ENCODE measurements at regions not wholly inside any gene's neighbourhood (a gene's known extent, or its start where the extent isn't known, plus 50 kb on each side); places are given as distances from the start of the nearest gene placed in this dataset.

DNA sequence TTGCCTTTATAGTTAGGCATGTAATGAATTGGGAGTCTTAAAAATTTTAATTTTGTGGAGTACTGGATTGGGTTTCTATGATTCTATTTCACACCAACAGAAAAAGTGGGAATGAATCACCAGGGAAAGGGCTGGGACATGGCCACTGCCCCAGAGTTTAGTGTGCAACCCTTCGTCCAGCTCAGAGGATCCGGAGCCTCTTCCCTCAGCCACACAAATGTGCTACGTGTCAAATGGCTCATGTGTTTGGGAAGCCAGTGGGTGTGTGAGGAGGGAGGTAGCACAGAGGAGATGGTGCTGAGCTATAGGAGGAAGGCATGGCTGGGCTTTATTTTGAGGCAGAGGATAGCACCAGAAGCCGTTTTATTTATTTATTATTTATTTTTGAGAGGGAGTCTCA, 247.3 kb downstream of the SIPA1L2 start:
- TF ChIP-seq, protein P1, sequence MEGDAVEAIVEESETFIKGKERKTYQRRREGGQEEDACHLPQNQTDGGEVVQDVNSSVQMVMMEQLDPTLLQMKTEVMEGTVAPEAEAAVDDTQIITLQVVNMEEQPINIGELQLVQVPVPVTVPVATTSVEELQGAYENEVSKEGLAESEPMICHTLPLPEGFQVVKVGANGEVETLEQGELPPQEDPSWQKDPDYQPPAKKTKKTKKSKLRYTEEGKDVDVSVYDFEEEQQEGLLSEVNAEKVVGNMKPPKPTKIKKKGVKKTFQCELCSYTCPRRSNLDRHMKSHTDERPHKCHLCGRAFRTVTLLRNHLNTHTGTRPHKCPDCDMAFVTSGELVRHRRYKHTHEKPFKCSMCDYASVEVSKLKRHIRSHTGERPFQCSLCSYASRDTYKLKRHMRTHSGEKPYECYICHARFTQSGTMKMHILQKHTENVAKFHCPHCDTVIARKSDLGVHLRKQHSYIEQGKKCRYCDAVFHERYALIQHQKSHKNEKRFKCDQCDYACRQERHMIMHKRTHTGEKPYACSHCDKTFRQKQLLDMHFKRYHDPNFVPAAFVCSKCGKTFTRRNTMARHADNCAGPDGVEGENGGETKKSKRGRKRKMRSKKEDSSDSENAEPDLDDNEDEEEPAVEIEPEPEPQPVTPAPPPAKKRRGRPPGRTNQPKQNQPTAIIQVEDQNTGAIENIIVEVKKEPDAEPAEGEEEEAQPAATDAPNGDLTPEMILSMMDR (IDR thresholded peaks at IDR 0.05; ENCODE audit: extremely low read depth in 1 of 2, insufficient read depth in 1 of 2, low read depth in 1 of 2, low read length in 2 of 2), result no peak
- TF ChIP-seq POLR2A (IDR thresholded peaks at IDR 0.05; ENCODE audit: low read depth, low read length) (no peak), POLR2AphosphoS5 (IDR thresholded peaks at IDR 0.05; ENCODE audit: insufficient read depth, low read depth, low read length) (no peak), EZH2 (IDR thresholded peaks at IDR 0.05; ENCODE audit: borderline replicate concordance, low read depth, low read length, severe bottlenecking) (no peak), MYC (IDR thresholded peaks at IDR 0.05; ENCODE audit: low read depth, low read length) (no peak), JUN (IDR thresholded peaks at IDR 0.05; ENCODE audit: borderline replicate concordance, insufficient read depth, insufficient read length, low read depth) (no peak), GATA2 (IDR thresholded peaks at IDR 0.05; ENCODE audit: insufficient read depth, insufficient read length, low read depth, low read length) (no peak)
- TF ChIP-seq, protein P2, sequence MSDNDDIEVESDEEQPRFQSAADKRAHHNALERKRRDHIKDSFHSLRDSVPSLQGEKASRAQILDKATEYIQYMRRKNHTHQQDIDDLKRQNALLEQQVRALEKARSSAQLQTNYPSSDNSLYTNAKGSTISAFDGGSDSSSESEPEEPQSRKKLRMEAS (IDR thresholded peaks at IDR 0.05; ENCODE audit: insufficient read depth, insufficient read length), result no peak

All from endothelial cell of umbilical vein (primary cell).